ENCODE measurements at regions not wholly inside any gene's neighbourhood (a gene's known extent, or its start where the extent isn't known, plus 50 kb on each side); places are given as distances from the start of the nearest gene placed in this dataset.

GRCh38 chr1:116276532-116276931 is 96.5 kb upstream of the ATP1A1 start:
- TF ChIP-seq CTCF (IDR thresholded peaks at IDR 0.05) (no peak), POLR2A (IDR thresholded peaks at IDR 0.05; ENCODE audit: low read depth) (no peak), POLR2AphosphoS5 (IDR thresholded peaks at IDR 0.05) (no peak), EP300 (IDR thresholded peaks at IDR 0.05) (no peak)
